ENCODE measurements at regions not wholly inside any gene's neighbourhood (a gene's known extent, or its start where the extent isn't known, plus 50 kb on each side); places are given as distances from the start of the nearest gene placed in this dataset.

GRCh38 chr6:90818163-90818562, 231.3 kb upstream of the MAP3K7 start:
- Histone ChIP-seq H3K36me3 (no peaks in the 10 kb centered on the region), H3K4me3 (no peak overlapping the region), H3K4me1 (no peaks in the 10 kb centered on the region), H3K4me2 (no peak overlapping the region), H3K9ac (no peak overlapping the region), H3K27ac (no peak overlapping the region), H3K27me3 (no peaks in the 10 kb centered on the region), H3K9me3 (no peaks in the 10 kb centered on the region), H4K20me1 (no peaks in the 10 kb centered on the region)
- no peak for TF ChIP-seq Cebpa-rat (IDR thresholded peaks at IDR 0.05)

GRCh38 chr6:90816764-90817163, 229.9 kb upstream of the MAP3K7 start:
- no peaks in the 10 kb centered on the region for H3K4me1 ChIP-seq
- H3K9ac ChIP-seq, result no peak overlapping the region
- no peaks in the 10 kb centered on the region for H3K9me3 ChIP-seq
- TF ChIP-seq Cebpa-rat (IDR thresholded peaks at IDR 0.05), result no peak
- H3K27me3 ChIP-seq, result no peaks in the 10 kb centered on the region
- no peak overlapping the region for H3K4me3 ChIP-seq
- no peak overlapping the region for H3K4me2 ChIP-seq
- no peaks in the 10 kb centered on the region for H4K20me1 ChIP-seq
- H3K27ac ChIP-seq, result no peak overlapping the region
- H3K36me3 ChIP-seq, result no peaks in the 10 kb centered on the region

GRCh38 chr6:90811596-90812226, 224.8 kb upstream of the MAP3K7 start:
- Histone ChIP-seq H3K4me3 (no peak overlapping the region), H3K9me3 (no peaks in the 10 kb centered on the region), H3K4me2 (no peak overlapping the region), H3K27ac (no peak overlapping the region), H3K36me3 (no peaks in the 10 kb centered on the region), H3K9ac (no peak overlapping the region), H4K20me1 (no peaks in the 10 kb centered on the region), H3K4me1 (no peaks in the 10 kb centered on the region), H3K27me3 (no peaks in the 10 kb centered on the region)
- TF ChIP-seq Cebpa-rat (IDR thresholded peaks at IDR 0.05), result no peak

GRCh38 chr6:90809035-90809434, 222.2 kb upstream of the MAP3K7 start:
- no peak for TF ChIP-seq Cebpa-rat (IDR thresholded peaks at IDR 0.05)
- Histone ChIP-seq H3K36me3 (no peaks in the 10 kb centered on the region), H3K4me2 (no peak overlapping the region), H3K9me3 (no peaks in the 10 kb centered on the region), H3K4me3 (no peak overlapping the region), H4K20me1 (no peaks in the 10 kb centered on the region), H3K9ac (no peak overlapping the region), H3K4me1 (no peaks in the 10 kb centered on the region), H3K27ac (no peak overlapping the region), H3K27me3 (no peaks in the 10 kb centered on the region)

- H4K20me1 ChIP-seq, result no peaks in the 10 kb centered on the region
- H3K4me2 ChIP-seq, result no peak overlapping the region
- no peaks in the 10 kb centered on the region for H3K36me3 ChIP-seq
- H3K27me3 ChIP-seq, result no peaks in the 10 kb centered on the region
- H3K27ac ChIP-seq, result no peak overlapping the region
- H3K4me3 ChIP-seq, result no peak overlapping the region
- H3K4me1 ChIP-seq, result no peaks in the 10 kb centered on the region
- no peak for TF ChIP-seq Cebpa-rat (IDR thresholded peaks at IDR 0.05)
- H3K9ac ChIP-seq, result no peak overlapping the region
- no peaks in the 10 kb centered on the region for H3K9me3 ChIP-seq
Observed at GRCh38 chr6:90807791-90808701, 221.2 kb upstream of the MAP3K7 start.

- Histone ChIP-seq H3K36me3 (no peaks in the 10 kb centered on the region), H3K4me1 (no peaks in the 10 kb centered on the region), H3K9me3 (no peaks in the 10 kb centered on the region), H3K27ac (no peak overlapping the region), H3K4me3 (no peak overlapping the region), H4K20me1 (no peaks in the 10 kb centered on the region), H3K4me2 (no peak overlapping the region), H3K9ac (no peak overlapping the region), H3K27me3 (no peaks in the 10 kb centered on the region)
- no peak for TF ChIP-seq Cebpa-rat (IDR thresholded peaks at IDR 0.05)
Observed at GRCh38 chr6:90805619-90806155, 218.8 kb upstream of the MAP3K7 start.

- TF ChIP-seq Cebpa-rat (IDR thresholded peaks at IDR 0.05), result no peak
- H3K4me1 ChIP-seq, result no peaks in the 10 kb centered on the region
- no peaks in the 10 kb centered on the region for H3K9me3 ChIP-seq
- H3K27me3 ChIP-seq, result no peaks in the 10 kb centered on the region
- H3K36me3 ChIP-seq, result no peaks in the 10 kb centered on the region
- H3K27ac ChIP-seq, result no peak overlapping the region
- no peak overlapping the region for H3K9ac ChIP-seq
- no peak overlapping the region for H3K4me2 ChIP-seq
- no peaks in the 10 kb centered on the region for H4K20me1 ChIP-seq
- no peak overlapping the region for H3K4me3 ChIP-seq
Observed at GRCh38 chr6:90803956-90804355, 217.1 kb upstream of the MAP3K7 start.

- Histone ChIP-seq H3K9me3 (no peaks in the 10 kb centered on the region), H3K4me3 (no peak overlapping the region)
- no peak for TF ChIP-seq Cebpa-rat (IDR thresholded peaks at IDR 0.05)
Observed at GRCh38 chr6:90795078-90795477, 208.2 kb upstream of the MAP3K7 start.

GRCh38 chr6:90793771-90794170, 206.9 kb upstream of the MAP3K7 start:
- 0 out of 2 replicates have a peak, but pooled peaks cover 4% of the 10 kb centered on the region for H3K4me1 ChIP-seq
- H3K4me3 ChIP-seq, result no peak overlapping the region
- no peak overlapping the region for H3K27ac ChIP-seq
- no peaks in the 10 kb centered on the region for H4K20me1 ChIP-seq
- no peak overlapping the region for H3K9ac ChIP-seq
- no peak for TF ChIP-seq Cebpa-rat (IDR thresholded peaks at IDR 0.05)
- no peak overlapping the region for H3K4me2 ChIP-seq
- H3K9me3 ChIP-seq, result no peaks in the 10 kb centered on the region
- H3K27me3 ChIP-seq, result no peaks in the 10 kb centered on the region
- no peaks in the 10 kb centered on the region for H3K36me3 ChIP-seq

More at GRCh38 chr6:90795078-90795477, 208.2 kb upstream of the MAP3K7 start:
- no peaks in the 10 kb centered on the region for H4K20me1 ChIP-seq
- no peaks in the 10 kb centered on the region for H3K36me3 ChIP-seq
- H3K4me2 ChIP-seq, result no peak overlapping the region
- H3K9ac ChIP-seq, result no peak overlapping the region
- 0 out of 2 replicates have a peak, but pooled peaks cover 4% of the 10 kb centered on the region for H3K4me1 ChIP-seq
- H3K27ac ChIP-seq, result no peak overlapping the region
- no peaks in the 10 kb centered on the region for H3K27me3 ChIP-seq

- H3K9me3 ChIP-seq, result no peaks in the 10 kb centered on the region
- TF ChIP-seq Cebpa-rat (IDR thresholded peaks at IDR 0.05), result no peak
- H3K4me1 ChIP-seq, result no peaks in the 10 kb centered on the region
- H3K27ac ChIP-seq, result no peak overlapping the region
- H3K36me3 ChIP-seq, result no peaks in the 10 kb centered on the region
- H3K4me2 ChIP-seq, result no peak overlapping the region
- no peaks in the 10 kb centered on the region for H4K20me1 ChIP-seq
- no peak overlapping the region for H3K9ac ChIP-seq
- H3K27me3 ChIP-seq, result no peaks in the 10 kb centered on the region
- H3K4me3 ChIP-seq, result no peak overlapping the region
Observed at GRCh38 chr6:90790696-90791095, 203.8 kb upstream of the MAP3K7 start.

Measured in BLaER1 (cell line).